PC-3 (cell line): ENCODE measurements at regions not wholly inside any gene's neighbourhood (a gene's known extent, or its start where the extent isn't known, plus 50 kb on each side); places are given as distances from the start of the nearest gene placed in this dataset.

Experiments
- CTCF ChIP-seq: fragments of 300-600 bp; sonication (generic); conservative IDR thresholded peaks from 2 replicates; pipeline ENCODE4 v1.5.1; 2017; ENCODE audit warnings: antibody characterized with exemption, low read depth, mild to moderate bottlenecking, low read length
- EZH2 ChIP-seq: fragments of 300-600 bp; sonication (generic); IDR thresholded peaks from one replicate; pipeline ENCODE4 v1.6.1; 2017; ENCODE audit warnings: antibody characterized with exemption, mild to moderate bottlenecking, low read length; ENCODE audit not compliant: unreplicated experiment

- TF ChIP-seq EZH2 (no peak), CTCF (no peak)
These were observed 81.3 kb upstream of the AGR3 start for GRCh38 chr7:16963044-16963443.
